ENCODE measurements at regions not wholly inside any gene's neighbourhood (a gene's known extent, or its start where the extent isn't known, plus 50 kb on each side); places are given as distances from the start of the nearest gene placed in this dataset.

GRCh38 chr6:47116606-47117005 is 74.5 kb upstream of the ADGRF1 start:
- Histone ChIP-seq H3K23ac (ENCODE audit: insufficient read length) (no peak overlapping the region), H3K27ac (ENCODE audit: low read depth, low read length) (no peak overlapping the region), H2BK120ac (replicated peaks; ENCODE audit: low read depth, low read length) (no peak overlapping the region), H4K8ac (ENCODE audit: extremely low read depth, insufficient read depth, low read length) (no peak overlapping the region), H2AK5ac (ENCODE audit: low read depth, low read length) (no peak overlapping the region), H3K79me1 (ENCODE audit: low read depth, low read length) (no peaks in the 10 kb centered on the region), H2BK12ac (ENCODE audit: low read depth, low read length) (no peak overlapping the region), H3K79me2 (ENCODE audit: control insufficient read depth in 1 of 2, insufficient read depth in 2 of 2, low read length in 2 of 2) (no peaks in the 10 kb centered on the region), H3K27me3 (replicated peaks in 1 of 4; ENCODE audit: control insufficient read depth in 3 of 4, extremely low read depth in 1 of 4, insufficient read depth in 3 of 4, low read length in 3 of 4) (no peaks in the 10 kb centered on the region), H4K20me1 (replicated peaks in 1 of 2; ENCODE audit: control insufficient read depth in 1 of 2, insufficient read depth in 2 of 2, low read length in 2 of 2) (no peaks in the 10 kb centered on the region), H2BK5ac (ENCODE audit: low read depth, low read length) (no peak overlapping the region), H3K9ac (replicated peaks in 1 of 4; ENCODE audit: extremely low read depth in 1 of 4, low read depth in 3 of 4, low read length in 3 of 4) (no peak overlapping the region), H3K14ac (ENCODE audit: insufficient read length) (no peak overlapping the region), H3K18ac (ENCODE audit: extremely low read depth, low read length) (no peak overlapping the region), H3K36me3 (ENCODE audit: control insufficient read depth in 2 of 4, insufficient read depth in 4 of 4, low read length in 3 of 4) (no peaks in the 10 kb centered on the region), H3K4me1 (replicated peaks in 1 of 4; ENCODE audit: control insufficient read depth in 3 of 4, insufficient read depth in 4 of 4, low read length in 3 of 4) (no peaks in the 10 kb centered on the region), H4K5ac (ENCODE audit: insufficient read length, low read depth, low read length) (no peak overlapping the region), H2BK15ac (ENCODE audit: low read length) (no peak overlapping the region), H2BK20ac (ENCODE audit: low read length) (no peak overlapping the region), H3K56ac (replicated peaks; ENCODE audit: insufficient read length, low read depth, low read length) (no peak overlapping the region), H3K9me3 (ENCODE audit: insufficient read depth in 2 of 2, low read depth in 1 of 2, low read length in 1 of 2) (no peaks in the 10 kb centered on the region), H3K4me2 (ENCODE audit: insufficient read depth in 1 of 2, low read depth in 2 of 2, low read length in 2 of 2) (no peak overlapping the region), H3K4ac (replicated peaks; ENCODE audit: insufficient read length, low read depth, low read length) (no peak overlapping the region), H3K23me2 (ENCODE audit: low read depth, low read length) (no peaks in the 10 kb centered on the region), H2AFZ (ENCODE audit: low read length) (no peak overlapping the region), H3K4me3 (ENCODE audit: extremely low read depth in 1 of 4, insufficient read depth in 2 of 4, low read depth in 3 of 4, low read length in 4 of 4) (no peak overlapping the region), H4K91ac (replicated peaks; ENCODE audit: insufficient read length, low read length) (no peak overlapping the region)
- DNase-seq (ENCODE audit: low read depth in 1 of 2, low spot score in 2 of 2) (no peak), FAIRE-seq (no peak)
- WGBS, 2 experiments (ENCODE audit: extremely low coverage in 1 of 2, insufficient coverage in 1 of 2, insufficient read length in 1 of 2, insufficient replicate concordance in 2 of 2, low coverage in 1 of 2, low lambda C conversion rate in 2 of 2, missing lambda C conversion rate in 1 of 2): 93% methylated on average over 6 of the region's 6 CpGs; no CpG with 5 or more reads in 1 of the 2 experiments
- POLR2A ChIA-PET (ENCODE audit: partially characterized antibody): no interaction called here
- CTCF ChIA-PET (ENCODE audit: partially characterized antibody): interaction anchor here (1.0 kb wide), 1 partner anchor 11 kb away, joined by 3 read pairs; no protein-coding TSS in a partner anchor
- TF ChIP-seq BACH1 (IDR thresholded peaks at IDR 0.05; ENCODE audit: low read length) (no peak), JUND (IDR thresholded peaks at IDR 0.05; ENCODE audit: low read length) (no peak), GTF2F1 (IDR thresholded peaks at IDR 0.05; ENCODE audit: borderline replicate concordance, low read depth, low read length) (no peak), SIX5 (IDR thresholded peaks at IDR 0.05; ENCODE audit: low read depth, low read length) (no peak), JUN (IDR thresholded peaks at IDR 0.05; ENCODE audit: low read depth, low read length) (no peak), CBX8 (IDR thresholded peaks at IDR 0.05; ENCODE audit: borderline replicate concordance, low read depth, low read length) (no peak), MAFK (IDR thresholded peaks at IDR 0.05; ENCODE audit: low read depth, low read length) (no peak)
